ENCODE measurements at regions not wholly inside any gene's neighbourhood (a gene's known extent, or its start where the extent isn't known, plus 50 kb on each side); places are given as distances from the start of the nearest gene placed in this dataset.
"Not testable (repeated sequence)": the region's sequence is repeated elsewhere in the genome, so short reads cannot be mapped to it uniquely, and the experiment has no call there.

DNA sequence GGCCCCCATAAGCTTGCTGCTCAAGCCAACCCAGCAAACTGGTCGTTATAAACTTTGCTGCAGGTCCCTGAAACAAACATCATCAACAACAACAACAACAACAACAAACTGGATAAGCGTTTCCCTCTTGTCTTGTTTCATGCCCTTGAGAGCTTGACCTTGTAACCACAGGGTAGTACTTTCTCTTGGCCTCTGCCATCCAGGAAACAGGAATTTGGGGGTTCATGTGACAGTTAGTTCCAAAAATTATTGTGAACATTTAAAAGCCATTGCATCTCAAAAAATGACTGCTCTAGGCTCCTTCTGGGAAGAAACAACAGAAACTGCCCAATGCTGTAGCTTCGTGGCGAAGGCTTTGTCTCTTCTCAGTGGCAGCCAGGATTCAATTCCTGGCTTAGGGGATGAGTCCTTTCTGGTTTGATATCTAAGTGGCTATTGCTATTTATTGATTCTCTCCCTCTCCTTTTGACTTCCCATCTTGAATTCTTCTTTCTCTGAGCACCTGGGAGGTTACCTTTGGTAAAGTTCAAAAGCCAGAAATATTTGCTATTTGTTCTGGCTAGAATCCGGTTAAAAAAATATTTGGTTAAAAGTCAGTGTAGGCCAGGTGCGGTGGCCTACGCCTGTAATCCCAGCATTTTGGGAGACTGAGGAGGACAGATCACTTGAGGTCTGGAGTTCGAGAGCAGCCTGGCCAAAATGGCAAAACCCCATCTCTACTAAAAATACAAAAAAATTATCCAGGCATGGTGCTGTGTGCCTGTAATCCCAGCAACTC lies 52.0 kb upstream of the CPM start:
- no peak for DNase-seq (ENCODE audit: low read depth in 2 of 2)

DNA sequence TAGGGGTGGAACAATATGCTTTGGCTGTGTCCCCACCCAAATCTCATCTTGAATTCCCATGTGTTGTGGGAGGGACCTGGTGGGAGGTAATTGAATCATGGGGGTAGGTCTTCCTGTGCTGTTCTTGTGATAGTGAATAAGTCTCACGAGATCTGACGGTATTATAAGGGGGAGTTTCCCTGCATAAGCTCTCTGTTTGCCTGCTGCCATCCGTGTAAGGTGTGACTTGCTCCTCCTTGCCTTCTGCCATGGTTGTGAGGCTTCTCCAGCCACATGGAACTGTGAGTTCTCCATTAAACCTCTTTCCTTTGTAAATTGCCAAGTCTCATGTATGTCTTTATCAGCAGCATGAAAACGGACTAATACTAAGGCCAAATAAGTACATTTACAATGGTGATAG lies 64.6 kb upstream of the CPM start:
- not testable (repeated sequence) for DNase-seq (ENCODE audit: low read depth in 2 of 2)

DNA sequence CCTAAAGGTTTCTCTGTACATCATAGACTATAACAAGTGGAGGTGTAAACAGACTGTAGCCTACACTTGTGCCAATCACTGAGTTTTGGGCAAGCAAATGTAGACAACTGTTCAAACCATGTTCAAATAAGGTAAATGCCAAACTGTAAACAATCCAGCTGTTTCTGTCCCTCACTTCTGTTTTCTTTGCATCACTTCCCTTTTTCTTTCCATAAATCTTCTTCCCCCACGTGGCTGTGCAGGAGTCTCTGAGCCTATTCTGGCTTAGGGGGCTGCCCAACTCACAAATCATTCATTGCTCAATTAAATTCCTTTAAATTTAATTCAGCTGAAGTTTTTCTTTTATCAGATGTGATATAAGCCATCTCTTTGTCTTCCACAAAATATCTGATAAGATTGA lies 65.1 kb upstream of the CPM start:
- DNase-seq (ENCODE audit: low read depth in 2 of 2): no peak

DNA sequence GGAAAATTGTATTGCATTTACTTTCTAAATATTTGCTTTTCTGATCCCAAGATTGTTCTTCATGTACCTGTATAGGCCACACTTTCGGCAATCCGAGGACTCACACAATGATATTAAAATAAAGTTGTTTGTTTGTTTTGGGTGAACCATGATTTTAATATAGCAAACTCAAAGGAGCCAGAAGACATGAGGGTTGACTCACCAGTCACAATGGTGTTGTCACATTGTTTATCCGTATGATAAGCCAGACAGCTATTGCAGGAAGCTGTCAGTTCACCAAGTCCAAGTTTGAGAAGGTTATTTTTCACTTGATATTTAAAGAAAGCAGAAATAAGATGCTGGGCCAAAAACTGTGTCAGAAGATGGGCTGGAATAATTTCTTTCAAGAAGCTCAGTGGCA lies 67.1 kb upstream of the CPM start:
- DNase-seq (ENCODE audit: low read depth in 2 of 2): peak in 1 of 2 donors; percentile 62

DNA sequence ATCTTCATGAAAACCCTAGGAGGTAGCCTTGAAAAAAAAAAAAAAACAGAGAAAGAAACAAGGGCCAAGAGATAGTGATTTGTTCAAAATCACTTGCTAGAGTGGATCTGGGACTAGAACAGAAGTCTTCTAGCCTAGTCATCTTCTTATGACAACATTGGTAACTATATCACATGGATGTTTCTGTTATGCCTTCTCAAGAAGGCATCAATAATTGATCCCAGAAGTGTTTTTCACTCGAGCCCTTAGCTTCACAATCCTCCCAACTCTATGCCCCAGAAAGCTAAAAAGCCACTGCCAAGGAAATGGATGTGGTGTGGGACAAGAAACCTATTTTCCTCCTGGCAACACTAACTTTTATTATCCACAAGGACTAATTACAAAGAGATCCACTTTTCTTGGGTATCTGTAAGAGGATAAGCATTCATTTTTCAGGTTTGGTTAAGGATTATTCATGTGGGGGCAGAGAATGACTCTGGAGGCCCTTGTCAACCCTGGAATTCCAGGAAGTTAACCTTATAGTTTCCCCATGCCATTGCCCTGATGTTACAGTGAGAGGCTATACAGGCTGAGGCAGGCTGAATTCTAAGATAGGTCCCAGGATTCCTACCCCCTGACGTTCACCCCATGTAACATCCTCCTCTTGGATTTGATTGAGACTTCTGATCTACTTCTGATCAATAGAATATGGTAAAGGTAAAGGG lies 67.7 kb upstream of the CPM start:
- no peak for DNase-seq (ENCODE audit: low read depth in 2 of 2)

DNA sequence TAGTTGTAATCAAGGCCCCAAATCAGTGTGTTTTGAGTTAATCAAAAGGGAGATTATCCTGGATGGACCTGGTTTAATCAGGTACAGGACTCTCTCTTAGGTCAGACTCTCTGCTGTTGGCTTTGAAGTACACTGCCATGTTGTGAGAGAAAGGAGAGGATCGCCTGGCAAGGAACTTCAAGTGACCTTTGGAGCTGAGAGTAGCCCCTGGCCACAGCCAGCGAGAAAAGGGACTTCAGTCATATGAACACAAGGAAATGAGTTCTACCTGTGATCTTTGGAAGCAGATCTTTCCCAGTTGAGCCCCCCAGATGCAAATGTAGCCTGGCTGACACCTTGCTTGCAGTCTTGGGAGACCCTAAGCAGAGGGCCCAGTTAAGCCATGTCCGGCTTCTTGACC lies 68.3 kb upstream of the CPM start:
- no peak for DNase-seq (ENCODE audit: low read depth in 2 of 2)

DNA sequence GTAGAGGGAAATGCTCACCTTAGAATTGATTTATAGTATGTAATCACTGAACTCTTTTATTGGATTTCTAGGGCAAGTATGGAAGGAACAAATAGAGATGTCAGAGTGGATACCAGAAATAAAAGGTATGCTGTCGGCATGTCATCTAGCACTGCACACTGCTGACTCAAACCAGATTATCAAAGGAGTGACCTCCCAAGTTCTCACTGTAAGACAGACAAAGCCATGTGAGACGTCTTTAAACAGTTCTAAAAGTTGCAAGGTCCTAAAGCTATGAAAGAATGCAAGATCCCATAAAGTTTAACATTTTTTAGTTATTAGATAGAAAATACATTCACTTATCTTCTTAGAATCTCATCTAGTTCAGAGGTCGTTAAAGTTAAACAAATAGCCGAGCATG lies 70.0 kb upstream of the CPM start:
- DNase-seq (ENCODE audit: low read depth in 2 of 2): no peak

DNA sequence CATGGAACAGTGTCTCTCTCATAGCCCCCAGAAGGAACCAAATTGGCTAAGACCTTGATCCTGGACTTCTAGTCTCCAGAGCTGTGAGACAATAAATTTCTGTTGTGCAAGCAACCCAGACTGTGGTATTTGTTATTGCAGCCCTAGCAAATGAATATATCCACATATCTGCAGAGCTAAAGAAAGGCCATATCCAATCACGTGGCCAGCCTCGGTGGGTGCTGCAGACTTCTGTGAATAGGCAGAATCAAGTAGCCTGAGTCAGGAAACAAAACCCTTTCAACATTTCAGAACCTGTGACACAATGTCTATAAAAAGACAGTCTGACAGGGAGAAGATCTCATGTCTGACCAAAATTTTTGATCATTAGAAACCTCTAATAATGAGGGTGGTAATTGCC lies 71.0 kb upstream of the CPM start:
- no peak for DNase-seq (ENCODE audit: low read depth in 2 of 2)

DNA sequence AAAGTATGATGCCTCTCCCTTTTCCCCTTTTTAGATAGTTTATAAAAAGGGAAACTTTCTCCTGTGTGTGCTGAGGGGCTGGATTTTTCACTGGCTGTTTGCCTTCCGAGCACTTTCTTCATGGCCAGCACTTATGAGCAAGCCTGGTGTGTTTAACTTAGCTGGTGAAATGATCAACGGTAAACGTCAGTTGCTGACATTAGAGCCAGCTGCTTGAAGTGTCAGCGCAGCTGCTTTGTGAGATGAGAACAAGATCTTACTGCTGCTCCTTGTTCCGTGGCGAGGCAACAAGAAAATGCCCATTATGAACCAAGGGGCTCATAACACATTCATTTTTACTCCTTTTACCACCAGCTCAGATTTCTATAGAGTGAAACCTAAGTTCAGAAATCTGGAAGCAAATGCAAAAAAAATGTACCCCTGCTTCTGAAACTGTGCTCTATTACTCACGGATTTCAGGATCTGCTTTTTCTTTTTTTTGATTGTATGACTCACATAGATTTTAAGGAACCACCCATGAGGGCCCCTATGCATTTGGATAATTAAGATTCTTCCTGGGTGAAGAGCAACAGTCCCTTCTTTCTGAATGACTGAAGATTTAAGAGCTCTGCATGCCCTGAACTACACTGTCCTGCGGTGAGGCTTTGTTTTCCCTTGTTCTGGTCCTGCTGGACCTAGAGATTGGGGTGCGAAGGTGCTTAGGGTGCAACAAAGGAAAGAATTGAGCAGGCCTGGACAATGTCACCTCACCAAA lies 74.3 kb upstream of the CPM start:
- peak in 1 of 2 donors; percentile 57 for DNase-seq (ENCODE audit: low read depth in 2 of 2)

DNA sequence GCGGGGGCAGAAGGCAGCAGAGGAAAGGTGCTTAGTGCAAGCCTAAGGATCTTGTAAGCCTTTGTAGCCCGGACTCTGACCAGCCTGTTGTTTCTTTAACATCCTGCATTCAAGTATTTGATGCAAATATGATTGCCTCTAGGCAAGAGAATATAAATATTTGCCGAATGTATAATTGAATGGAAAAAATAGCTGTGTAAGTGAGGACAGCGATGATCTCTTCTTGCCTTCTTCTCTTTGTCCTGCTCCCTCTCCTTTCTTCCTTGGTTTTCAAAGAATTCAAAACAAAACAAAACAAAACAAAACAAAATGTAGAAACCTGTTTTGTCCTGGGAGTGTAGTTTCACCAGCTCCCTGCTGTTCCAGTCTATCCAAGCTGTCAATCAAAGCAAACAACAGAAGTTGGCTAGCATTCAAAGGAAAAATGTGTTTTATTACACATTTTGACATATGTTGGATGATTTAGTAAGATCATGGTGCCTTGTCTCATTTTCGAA lies 74.9 kb upstream of the CPM start:
- DNase-seq (ENCODE audit: low read depth in 2 of 2): peak in 1 of 2 donors; percentile 20

DNA sequence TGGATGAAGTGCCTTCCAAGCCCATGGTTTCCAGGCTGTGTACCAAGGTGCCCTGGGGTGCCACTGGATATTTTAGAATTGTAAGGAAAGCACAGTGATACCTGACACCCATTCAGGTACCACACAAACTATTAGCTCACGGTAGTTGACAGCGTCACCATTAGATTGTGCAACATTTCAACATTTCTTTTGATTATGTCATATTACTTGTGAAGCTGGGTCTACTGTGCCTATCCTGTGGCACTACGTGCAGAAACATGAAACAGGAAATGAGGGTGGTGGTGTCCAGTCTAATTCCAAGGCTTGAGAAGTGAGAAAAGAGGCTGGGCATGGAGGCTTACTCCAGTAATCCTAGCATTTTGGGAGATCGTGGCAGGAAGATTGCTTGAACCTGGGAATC lies 75.5 kb upstream of the CPM start:
- no peak for DNase-seq (ENCODE audit: low read depth in 2 of 2)

DNA sequence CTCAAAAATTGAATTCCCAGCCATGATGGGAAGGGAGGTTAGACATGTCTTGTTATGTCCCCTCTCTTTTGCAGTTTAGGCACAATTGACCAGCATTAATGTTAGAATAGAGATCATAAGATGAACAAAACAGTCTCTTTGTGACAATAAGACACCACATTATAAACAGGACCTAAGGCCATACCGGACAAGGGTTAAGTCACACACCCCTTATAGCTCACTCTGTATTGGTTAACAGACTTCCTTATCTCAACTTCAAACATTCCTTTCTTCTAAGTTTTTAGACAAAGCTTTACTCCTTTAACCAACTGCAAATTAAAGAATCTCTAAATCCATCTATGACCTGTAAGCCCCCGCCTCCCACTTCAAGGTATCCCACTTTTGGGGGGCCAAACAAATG lies 81.1 kb upstream of the CPM start:
- DNase-seq (ENCODE audit: low read depth in 2 of 2): no peak

DNA sequence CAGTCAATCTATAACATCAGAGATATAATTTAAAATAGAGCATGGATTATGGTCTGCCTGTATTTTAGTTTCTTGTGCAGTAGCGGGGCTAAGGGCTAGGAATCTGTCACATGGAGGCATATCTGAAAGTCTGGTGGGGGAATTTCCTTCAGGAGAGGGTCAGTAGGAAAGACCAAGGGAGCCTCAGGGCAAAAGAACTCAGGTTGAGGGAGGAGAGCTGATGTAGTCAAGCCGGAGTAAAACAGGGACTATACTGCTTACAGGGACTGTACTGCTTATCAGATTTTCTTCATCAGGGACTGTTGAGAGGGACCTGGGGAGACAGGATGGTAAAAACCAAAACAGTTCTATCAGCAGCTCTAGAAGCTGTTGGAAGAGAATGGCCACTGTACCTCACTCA lies 82.0 kb upstream of the CPM start:
- no peak for DNase-seq (ENCODE audit: low read depth in 2 of 2)

DNA sequence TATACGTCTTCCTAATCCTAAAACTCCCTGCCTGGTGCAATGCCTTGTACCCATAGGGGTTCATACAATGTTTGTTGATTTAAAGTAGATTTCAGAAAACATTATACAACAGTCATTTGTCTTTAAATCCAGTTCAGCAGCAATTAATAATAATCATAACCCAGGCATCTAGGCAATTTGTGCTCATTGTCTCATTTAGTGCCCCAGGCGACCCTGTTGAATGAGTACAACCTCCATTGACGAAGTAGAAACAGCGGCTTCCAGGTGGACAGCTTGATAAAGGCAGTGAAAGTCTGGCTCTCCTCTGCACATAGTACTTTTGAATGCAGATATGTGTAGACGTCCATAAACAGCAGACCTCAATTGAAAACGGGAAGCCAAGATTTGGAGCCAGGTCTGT lies 82.9 kb upstream of the CPM start:
- no peak for DNase-seq (ENCODE audit: low read depth in 2 of 2)

DNA sequence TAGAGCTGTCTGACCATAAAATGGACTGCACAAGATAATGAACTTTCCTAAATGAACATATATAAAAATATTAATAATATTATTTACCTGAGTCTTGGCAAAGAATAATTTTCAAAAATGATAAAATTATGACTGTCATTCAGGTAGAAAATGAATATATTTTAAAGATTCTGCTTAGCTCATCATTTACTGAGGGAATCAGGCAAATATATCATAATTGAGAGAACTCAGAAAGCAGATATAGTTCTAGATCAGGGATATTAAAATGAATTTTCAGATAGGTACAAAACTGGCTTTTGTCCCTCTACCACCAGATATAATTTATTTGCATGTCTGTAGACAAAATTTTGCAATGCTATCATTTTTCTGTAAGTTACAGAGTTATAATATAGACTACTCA lies 86.1 kb upstream of the CPM start:
- DNase-seq (ENCODE audit: low read depth in 2 of 2): no peak

DNA sequence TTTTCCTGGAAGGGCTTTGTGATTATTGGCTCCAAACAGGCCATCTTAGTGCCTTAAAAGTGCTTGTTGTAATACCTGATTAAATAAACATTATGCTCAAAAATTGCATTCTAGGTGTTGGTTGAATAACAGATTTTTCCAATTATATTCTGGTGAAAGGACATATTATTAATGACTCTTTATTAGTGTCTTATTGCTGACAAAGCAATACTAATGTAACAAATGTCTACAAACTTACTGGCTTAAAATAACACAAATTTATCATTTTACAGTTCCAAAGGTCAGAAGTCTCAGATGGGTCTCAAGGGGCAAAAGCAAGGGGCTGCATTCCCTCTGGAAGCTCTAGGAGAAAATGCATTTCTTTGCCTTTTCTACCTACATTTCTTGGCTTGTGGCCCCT lies 86.9 kb upstream of the CPM start:
- DNase-seq (ENCODE audit: low read depth in 2 of 2): no peak

DNA sequence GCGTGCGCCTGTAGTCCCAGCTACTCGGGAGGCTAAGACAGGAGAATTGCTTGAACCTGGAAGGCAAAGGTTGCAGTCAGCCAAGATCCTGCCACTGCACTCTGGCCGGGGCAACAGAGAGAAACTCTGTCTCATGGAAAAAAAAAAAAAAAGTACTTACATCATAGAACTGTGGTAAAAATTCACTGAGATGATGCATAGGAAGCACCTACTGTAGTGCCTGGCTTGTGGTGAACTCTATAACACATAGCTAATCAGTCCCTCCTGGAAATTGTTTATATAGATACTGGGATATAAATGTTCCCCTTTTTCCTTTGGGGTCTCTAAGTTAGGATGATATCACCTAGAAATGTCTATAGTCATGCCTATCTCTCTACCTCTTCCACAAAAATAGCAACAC lies 89.7 kb upstream of the CPM start:
- DNase-seq (ENCODE audit: low read depth in 2 of 2): no peak

DNA sequence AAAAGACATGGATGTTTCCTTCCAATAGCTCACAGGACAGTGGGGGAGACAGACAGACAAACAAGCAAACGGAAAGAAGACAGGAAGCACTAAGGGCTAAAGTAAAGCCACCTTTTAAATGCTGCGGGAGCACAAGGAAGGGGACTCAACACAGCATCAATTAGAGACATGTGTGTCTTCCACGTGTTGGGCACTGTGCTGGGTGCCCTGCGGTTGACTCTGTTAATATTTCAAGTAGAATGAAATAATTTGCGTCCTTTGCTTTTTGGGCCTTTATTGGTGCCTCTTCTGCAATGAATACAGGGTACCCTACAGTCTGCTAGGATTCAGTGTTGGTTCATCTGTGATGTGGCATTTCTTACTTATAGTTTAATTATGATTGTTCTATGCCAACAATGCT lies 90.9 kb upstream of the CPM start:
- no peak for DNase-seq (ENCODE audit: low read depth in 2 of 2)

DNA sequence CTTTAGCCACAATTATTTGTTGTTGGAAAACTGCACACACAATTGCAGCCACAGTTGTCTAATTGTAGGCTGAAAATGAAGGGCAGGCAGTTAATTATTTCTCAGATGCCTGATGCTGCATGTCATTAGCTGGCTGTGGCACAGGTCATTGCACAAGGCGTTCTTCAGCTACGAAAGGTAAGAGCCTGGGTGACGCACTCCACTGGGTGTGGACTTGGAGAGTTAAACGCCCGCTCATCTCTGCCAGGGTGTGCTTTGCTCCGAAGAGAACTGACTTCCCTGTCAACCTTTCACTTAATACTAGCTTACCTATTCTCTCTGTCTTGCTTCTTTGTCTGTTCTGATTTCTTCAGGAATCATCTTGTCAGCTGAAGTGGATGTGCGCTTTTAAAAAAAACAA lies 91.4 kb upstream of the CPM start:
- DNase-seq (ENCODE audit: low read depth in 2 of 2): no peak

DNA sequence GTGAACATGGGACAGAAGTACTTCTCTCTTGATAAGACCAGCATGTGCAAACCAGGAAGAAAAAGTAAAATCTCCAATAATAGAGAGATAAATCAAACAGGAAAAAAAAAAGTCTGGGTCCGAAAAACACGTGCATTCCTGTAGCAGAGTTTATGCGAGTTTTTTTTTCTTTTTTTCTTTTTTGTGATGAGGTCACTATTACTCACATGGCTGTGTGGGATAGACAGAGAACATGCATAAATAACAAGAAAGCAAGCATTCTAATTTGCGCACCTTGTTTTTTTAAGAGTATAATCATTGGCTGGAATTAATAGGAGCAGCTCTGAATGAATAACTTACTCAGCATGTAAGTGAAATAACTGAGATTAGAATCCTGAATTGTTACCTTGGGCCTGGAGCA lies 91.9 kb upstream of the CPM start:
- DNase-seq (ENCODE audit: low read depth in 2 of 2): peak in 1 of 2 donors; percentile 40

DNA sequence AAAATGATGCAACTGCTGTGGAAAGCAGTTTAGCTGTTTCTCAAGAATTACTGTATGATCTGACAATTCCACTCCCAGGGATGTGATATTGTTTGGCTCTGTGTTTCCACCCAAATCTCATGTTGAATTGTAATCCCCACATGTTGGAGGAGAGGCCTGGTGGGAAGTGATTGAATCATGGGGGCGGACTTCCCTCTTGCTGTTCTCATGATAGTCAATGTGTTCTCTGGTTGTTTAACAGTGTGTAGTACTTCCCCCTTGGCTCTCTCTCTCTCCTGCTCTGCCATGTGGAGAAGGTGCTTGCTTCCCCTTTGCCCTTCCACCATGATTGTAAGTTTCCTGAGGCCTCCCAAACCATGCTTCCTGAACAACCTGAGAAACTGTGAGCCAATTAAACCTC lies 93.4 kb upstream of the CPM start:
- no peak for DNase-seq (ENCODE audit: low read depth in 2 of 2)

DNA sequence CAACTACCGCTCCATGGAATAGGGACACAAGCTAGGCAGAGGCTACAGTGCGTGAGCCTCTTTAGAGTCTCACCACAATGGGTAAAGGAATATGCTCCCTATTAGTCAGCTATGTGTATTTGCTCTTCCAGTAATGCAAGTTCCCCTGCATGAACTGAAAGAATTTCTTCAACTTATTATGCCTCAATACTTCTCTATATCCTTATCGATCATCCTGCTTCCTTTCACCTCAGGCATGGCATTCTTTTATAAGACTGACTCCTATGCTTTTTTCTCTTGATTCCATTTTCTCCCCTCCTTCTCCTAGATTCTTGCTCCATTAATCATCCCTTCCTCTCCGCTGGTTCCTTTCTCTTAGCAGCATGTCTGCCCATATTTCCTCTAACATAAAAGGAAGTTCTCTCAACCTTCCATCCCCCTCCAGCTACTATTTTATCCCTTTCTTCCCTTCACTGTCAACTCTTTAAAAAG lies 94.5 kb upstream of the CPM start:
- DNase-seq (ENCODE audit: low read depth in 2 of 2): peak in 1 of 2 donors; percentile 69

Measured in lung microvascular endothelial cell (primary cell).